Mucosa of descending colon (tissue), 3 donors: ENCODE measurements at regions not wholly inside any gene's neighbourhood (a gene's known extent, or its start where the extent isn't known, plus 50 kb on each side); places are given as distances from the start of the nearest gene placed in this dataset.
"Not testable (repeated sequence)": the region's sequence is repeated elsewhere in the genome, so short reads cannot be mapped to it uniquely, and the experiment has no call there.

Experiments used
- ATAC-seq: fragments of 200-7000 bp; cut with Tn5 transposase; one replicate; pipeline ENCODE4 v1.9.1; 2020; ENCODE audit warnings: mild to moderate bottlenecking, moderate library complexity
- DNase-seq, 3 donors: peaks; one replicate each; pipeline ENCODE4 v3.0.0-alpha.2; 2020
- H3K36me3 ChIP-seq: fragments of 200-600 bp; one replicate; pipeline ENCODE4 v1.8.0; 2021; ENCODE audit warnings: low read depth, mild to moderate bottlenecking
- H3K4me1 ChIP-seq: fragments of 200-600 bp; one replicate; pipeline ENCODE4 v1.8.0; 2021; ENCODE audit warnings: low read depth, mild to moderate bottlenecking
- H3K4me3 ChIP-seq: fragments of 200-600 bp; one replicate; pipeline ENCODE4 v1.8.0; 2021; ENCODE audit warnings: mild to moderate bottlenecking
- H3K9me3 ChIP-seq: fragments of 200-600 bp; one replicate; pipeline ENCODE4 v1.8.0; 2021; ENCODE audit warnings: mild to moderate bottlenecking
- CTCF ChIP-seq: fragments of 200-600 bp; IDR thresholded peaks from one replicate; pipeline ENCODE4 v1.8.0; 2022; ENCODE audit warnings: antibody characterized with exemption, mild to moderate bottlenecking
- intact Hi-C, 2 donors: fragments of 100-400 bp; cut with DNase I in 1 of 2; cut with micrococcal nuclease in 1 of 2; formaldehyde crosslinking; loops; one replicate each; pipeline versions ENCODE4 v1.11.0 to v1.11.1; 2022; cut with DNase I, micrococcal nuclease
- donor health status: DM: no; HTN: no; CAD: no; lungs with moderate emphysema.
- donor health status: DM: no; HTN: no; CAD: no.
- donor health status: DM: no; HTN: yes; CAD: no.

- no peaks in the 10 kb centered on the region for H3K9me3 ChIP-seq
- no peak for TF ChIP-seq CTCF
- H3K4me1 ChIP-seq, result no peaks in the 10 kb centered on the region
- intact Hi-C loops, result no loop called here
- no peak overlapping the region for H3K4me3 ChIP-seq
- ATAC-seq (no peak), DNase-seq (no peak)
- H3K36me3 ChIP-seq, result no peaks in the 10 kb centered on the region
Measured at GRCh38 chr7:119896386-119896785, 376.6 kb upstream of the KCND2 start.

- ATAC-seq (no peak), DNase-seq (no peak)
- TF ChIP-seq CTCF, result no peak
- no peaks in the 10 kb centered on the region for H3K36me3 ChIP-seq
- intact Hi-C loops, result no loop called here
- H3K4me3 ChIP-seq, result no peak overlapping the region
- no peaks in the 10 kb centered on the region for H3K4me1 ChIP-seq
- no peaks in the 10 kb centered on the region for H3K9me3 ChIP-seq
Measured at GRCh38 chr7:119900996-119901672, 371.8 kb upstream of the KCND2 start.

- Histone ChIP-seq H3K36me3 (no peaks in the 10 kb centered on the region), H3K4me3 (no peak overlapping the region), H3K4me1 (no peaks in the 10 kb centered on the region), H3K9me3 (peaks cover 6% of the 10 kb centered on the region)
- intact Hi-C loops, result no loop called here
- DNase-seq, result no peak
- ATAC-seq, result no peak
- TF ChIP-seq CTCF, result no peak
Measured at GRCh38 chr7:119903085-119903484, 369.9 kb upstream of the KCND2 start.

- no peak overlapping the region for H3K4me3 ChIP-seq
- H3K4me1 ChIP-seq, result no peaks in the 10 kb centered on the region
- DNase-seq (no peak), ATAC-seq (no peak)
- no peak for TF ChIP-seq CTCF
- H3K36me3 ChIP-seq, result no peaks in the 10 kb centered on the region
- H3K9me3 ChIP-seq, result peaks cover 6% of the 10 kb centered on the region
- intact Hi-C loops, result no loop called here
Measured at GRCh38 chr7:119905495-119905894, 367.5 kb upstream of the KCND2 start.

GRCh38 chr7:119908948-119909347 is 364.0 kb upstream of the KCND2 start:
- TF ChIP-seq CTCF, result no peak
- no peak for ATAC-seq

GRCh38 chr7:119914119-119914518 is 358.9 kb upstream of the KCND2 start:
- intact Hi-C loops, ATAC-seq, H3K4me3 ChIP-seq, DNase-seq, H3K4me1 ChIP-seq, H3K36me3 ChIP-seq, H3K9me3 ChIP-seq: not testable (repeated sequence)

More at GRCh38 chr7:119908948-119909347, 364.0 kb upstream of the KCND2 start:
- Histone ChIP-seq H3K9me3 (peaks cover 6% of the 10 kb centered on the region), H3K36me3 (no peaks in the 10 kb centered on the region), H3K4me1 (no peaks in the 10 kb centered on the region), H3K4me3 (no peak overlapping the region)
- DNase-seq, result no peak
- intact Hi-C loops, result no loop called here
